ENCODE measurements at regions not wholly inside any gene's neighbourhood (a gene's known extent, or its start where the extent isn't known, plus 50 kb on each side); places are given as distances from the start of the nearest gene placed in this dataset.

- Histone ChIP-seq H3K56ac (ENCODE audit: insufficient read length, low read depth, low read length) (no peak overlapping the region), H2BK5ac (ENCODE audit: insufficient read length, low read length) (no peak overlapping the region), H3K27me3 (ENCODE audit: insufficient read depth, low read length) (no peaks in the 10 kb centered on the region), H3K9ac (ENCODE audit: extremely low read depth, insufficient read length, low read length) (no peak overlapping the region), H3K4me1 (ENCODE audit: insufficient read depth, low read length) (0 out of 2 replicates have a peak, but pooled peaks cover 2% of the 10 kb centered on the region), H2BK15ac (ENCODE audit: low read depth, low read length) (no peak overlapping the region), H3K4ac (ENCODE audit: low read depth, low read length) (no peak overlapping the region), H3K23ac (ENCODE audit: insufficient read length, low read depth, low read length) (no peak overlapping the region), H2AFZ (ENCODE audit: low read length) (no peak overlapping the region), H3T11ph (ENCODE audit: low read length) (no peak overlapping the region), H2BK20ac (ENCODE audit: low read depth, low read length, poor library complexity, severe bottlenecking) (no peak overlapping the region), H2BK12ac (ENCODE audit: insufficient read length, low read depth, low read length) (no peak overlapping the region), H3K14ac (ENCODE audit: insufficient read depth, low read length) (no peak overlapping the region), H3K27ac (ENCODE audit: insufficient read length, low read depth, low read length) (no peak overlapping the region), H4K91ac (ENCODE audit: insufficient read length, low read depth, low read length) (no peak overlapping the region), H3K18ac (ENCODE audit: insufficient read length, low read depth, low read length) (no peak overlapping the region), H2BK120ac (ENCODE audit: low read depth, low read length, poor library complexity, severe bottlenecking) (no peak overlapping the region), H3K79me1 (ENCODE audit: insufficient read depth, low read depth, low read length, poor library complexity, severe bottlenecking) (no peaks in the 10 kb centered on the region), H4K8ac (replicated peaks; ENCODE audit: insufficient read length, low read depth, low read length) (no peak overlapping the region), H4K5ac (ENCODE audit: insufficient read length, low read depth, low read length) (no peak overlapping the region), H3K79me2 (ENCODE audit: insufficient read depth, low read length) (no peaks in the 10 kb centered on the region), H2AK5ac (ENCODE audit: insufficient read length, low read length) (no peak overlapping the region), H3K9me3 (ENCODE audit: control insufficient read depth, low read depth, low read length) (no peaks in the 10 kb centered on the region), H4K20me1 (ENCODE audit: control insufficient read depth, insufficient read depth, insufficient read length) (no peaks in the 10 kb centered on the region), H3K4me2 (ENCODE audit: insufficient read depth, insufficient read length, low read length) (no peak overlapping the region), H3K23me2 (ENCODE audit: insufficient read length, low read depth, low read length, poor library complexity, severe bottlenecking) (no peaks in the 10 kb centered on the region)
- H3K27ac Mint-ChIP-seq, result no peak overlapping the region
- TF ChIP-seq CTCF (conservative IDR thresholded peaks at IDR 0.05), result no peak
- H3K4me1 Mint-ChIP-seq, result peaks cover 26 to 47% of the 10 kb centered on the region in 2 experiments
- no CpG with 5 or more reads among the region's 4 CpGs for WGBS (ENCODE audit: extremely low coverage, insufficient read length, low lambda C conversion rate)
- peaks cover 4% of the 10 kb centered on the region; the same call in 1 of the 2 replicates for H3K27me3 Mint-ChIP-seq (ENCODE audit: low read depth)
- no peak overlapping the region for H3K4me3 Mint-ChIP-seq
- peaks cover 0 to 8% (median 0%) of the 10 kb centered on the region in 3 experiments; a peak in 2 of 7 replicates for H3K36me3 Mint-ChIP-seq (ENCODE audit: insufficient read depth in 1 of 3, low read depth in 3 of 3)
- no peak for DNase-seq
- H3K9me3 Mint-ChIP-seq, result no peaks in the 10 kb centered on the region; a peak in 1 of 5 replicates
These were observed 324.9 kb downstream of the SIPA1L2 start for GRCh38 chr1:232305050-232305449.
